MM.1S (cell line): ENCODE measurements at regions not wholly inside any gene's neighbourhood (a gene's known extent, or its start where the extent isn't known, plus 50 kb on each side); places are given as distances from the start of the nearest gene placed in this dataset.

Source experiments
- EZH2 ChIP-seq: fragments of 300-600 bp; sonication (generic); optimal IDR thresholded peaks from 2 replicates; pipeline ENCODE3; 2017; ENCODE audit warnings: low read depth, mild to moderate bottlenecking, antibody characterized with exemption, low read length, mixed read lengths
- EZH2phosphoT487 ChIP-seq: fragments of 300-600 bp; sonication (generic); IDR thresholded peaks from 2 replicates; pipeline ENCODE4 v1.6.1; 2018; ENCODE audit warnings: antibody characterized with exemption, low read length
- TF ChIP-seq, protein P1 (sequence below): fragments of 300-600 bp; sonication (generic); IDR thresholded peaks from 2 replicates; pipeline ENCODE4 v1.5.1; 2016; ENCODE audit warnings: antibody characterized with exemption, low read length, mixed read lengths

- TF ChIP-seq, protein P1, sequence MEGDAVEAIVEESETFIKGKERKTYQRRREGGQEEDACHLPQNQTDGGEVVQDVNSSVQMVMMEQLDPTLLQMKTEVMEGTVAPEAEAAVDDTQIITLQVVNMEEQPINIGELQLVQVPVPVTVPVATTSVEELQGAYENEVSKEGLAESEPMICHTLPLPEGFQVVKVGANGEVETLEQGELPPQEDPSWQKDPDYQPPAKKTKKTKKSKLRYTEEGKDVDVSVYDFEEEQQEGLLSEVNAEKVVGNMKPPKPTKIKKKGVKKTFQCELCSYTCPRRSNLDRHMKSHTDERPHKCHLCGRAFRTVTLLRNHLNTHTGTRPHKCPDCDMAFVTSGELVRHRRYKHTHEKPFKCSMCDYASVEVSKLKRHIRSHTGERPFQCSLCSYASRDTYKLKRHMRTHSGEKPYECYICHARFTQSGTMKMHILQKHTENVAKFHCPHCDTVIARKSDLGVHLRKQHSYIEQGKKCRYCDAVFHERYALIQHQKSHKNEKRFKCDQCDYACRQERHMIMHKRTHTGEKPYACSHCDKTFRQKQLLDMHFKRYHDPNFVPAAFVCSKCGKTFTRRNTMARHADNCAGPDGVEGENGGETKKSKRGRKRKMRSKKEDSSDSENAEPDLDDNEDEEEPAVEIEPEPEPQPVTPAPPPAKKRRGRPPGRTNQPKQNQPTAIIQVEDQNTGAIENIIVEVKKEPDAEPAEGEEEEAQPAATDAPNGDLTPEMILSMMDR = no peak
- no peak for TF ChIP-seq EZH2phosphoT487
- TF ChIP-seq EZH2 = no peak
Measured at GRCh38 chr18:42659187-42659586, 456.3 kb downstream of the RIT2 start.
